Spleen (tissue), 7 donors: ENCODE measurements at regions not wholly inside any gene's neighbourhood (a gene's known extent, or its start where the extent isn't known, plus 50 kb on each side); places are given as distances from the start of the nearest gene placed in this dataset.

Experiments used
- CTCF ChIP-seq, 11 experiments: fragments of 200-600 bp in 7 of 11; fragments of 450-650 bp in 4 of 11; sonication (generic) in 4 of 11; IDR thresholded peaks in 8 of 11; conservative IDR thresholded peaks in 3 of 11; 1 replicate in 7 of 11; 2 replicates in 4 of 11; pipeline versions ENCODE4 v1.4.0 to v1.8.0; 2016 to 2021; ENCODE audit warnings: antibody characterized with exemption in 11 of 11, inconsistent platforms in 4 of 11, mild to moderate bottlenecking in 1 of 11
- POLR2A ChIP-seq, 3 donors: fragments of 450-650 bp; IDR thresholded peaks; one replicate each; pipeline ENCODE4 v1.5.1; 2017; ENCODE audit warnings: antibody characterized with exemption in 3 of 3, mild to moderate bottlenecking in 1 of 3
- POLR2AphosphoS5 ChIP-seq, 3 donors: sonication (generic); formaldehyde crosslinking; IDR thresholded peaks; one replicate each; pipeline ENCODE4 v1.5.1; 2017; ENCODE audit warnings: antibody characterized with exemption in 3 of 3
- donor health status: DM: no; HTN: no; CAD: no; lungs with moderate emphysema.
- donor health status: DM: no; HTN: no; CAD: no.
- donor health status: DM: no; HTN: no; CAD: no.

GRCh38 chr13:106987427-106987785 lies 419.5 kb upstream of the ARGLU1 start:
- TF ChIP-seq CTCF (IDR thresholded peaks at IDR 0.05 in 8 of 11, conservative IDR thresholded peaks at IDR 0.05 in 3 of 11) (no peak), POLR2A (IDR thresholded peaks at IDR 0.05) (no peak), POLR2AphosphoS5 (IDR thresholded peaks at IDR 0.05) (no peak)
